ENCODE measurements at regions not wholly inside any gene's neighbourhood (a gene's known extent, or its start where the extent isn't known, plus 50 kb on each side); places are given as distances from the start of the nearest gene placed in this dataset.

- TF ChIP-seq GATA1 (IDR thresholded peaks at IDR 0.05; ENCODE audit: low read depth, low read length) (no peak), POLR2A (IDR thresholded peaks at IDR 0.05; ENCODE audit: low read length) (no peak)
Measured at GRCh38 chr12:69073035-69073434, 140.1 kb upstream of the CPM start.
